MV-4-11 (cell line): ENCODE measurements at regions not wholly inside any gene's neighbourhood (a gene's known extent, or its start where the extent isn't known, plus 50 kb on each side); places are given as distances from the start of the nearest gene placed in this dataset.

Experiments
- DNase-seq: peaks from one replicate; lab custom pipeline; 2025; lab: John Stamatoyannopoulos, UW

GRCh38 chr12:25755136-25755970 is 202.3 kb upstream of the LMNTD1 start:
- no peak for DNase-seq

DNA sequence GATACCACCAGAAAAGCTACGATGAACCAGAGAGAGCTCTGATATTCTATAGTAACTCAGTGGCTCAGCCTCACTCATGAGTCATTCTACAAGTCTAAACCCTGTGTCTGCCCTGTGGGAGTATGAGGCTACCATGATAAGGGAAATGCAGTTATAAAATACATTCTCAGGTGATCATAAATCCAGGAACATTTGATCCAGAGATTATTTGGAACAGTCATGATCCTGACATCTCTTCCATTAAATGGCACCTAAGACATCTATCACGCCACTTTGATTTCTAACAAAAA is 202.6 kb upstream of the RASSF8 start:
- no peak for DNase-seq

- no peak for DNase-seq
Measured at GRCh38 chr12:25757037-25757665, 201.3 kb upstream of the RASSF8 start.

GRCh38 chr12:25759752-25760151 is 198.7 kb upstream of the RASSF8 start:
- DNase-seq = no peak

GRCh38 chr12:25761356-25761755 is 197.1 kb upstream of the RASSF8 start:
- no peak for DNase-seq

GRCh38 chr12:25764409-25764808 is 194.1 kb upstream of the RASSF8 start:
- no peak for DNase-seq

DNA sequence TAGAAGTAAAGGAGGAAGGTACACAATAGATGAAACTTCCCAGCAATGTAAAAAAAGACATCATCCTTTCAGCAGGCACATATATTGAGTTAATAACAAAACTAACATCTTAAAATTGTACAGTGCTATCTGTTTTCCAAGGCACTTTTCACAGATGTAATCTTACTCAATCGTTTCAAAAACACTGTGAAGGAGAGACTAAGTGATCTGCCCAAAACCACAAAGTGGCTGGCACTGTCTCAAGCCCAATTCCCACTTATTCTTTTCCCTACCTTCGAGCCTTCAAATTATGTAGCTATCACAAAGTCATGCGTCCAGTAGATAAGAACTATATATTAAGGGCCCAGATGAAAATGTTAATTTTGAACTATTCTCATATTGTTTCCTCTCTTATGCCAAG is 193.6 kb upstream of the RASSF8 start:
- no peak for DNase-seq

DNA sequence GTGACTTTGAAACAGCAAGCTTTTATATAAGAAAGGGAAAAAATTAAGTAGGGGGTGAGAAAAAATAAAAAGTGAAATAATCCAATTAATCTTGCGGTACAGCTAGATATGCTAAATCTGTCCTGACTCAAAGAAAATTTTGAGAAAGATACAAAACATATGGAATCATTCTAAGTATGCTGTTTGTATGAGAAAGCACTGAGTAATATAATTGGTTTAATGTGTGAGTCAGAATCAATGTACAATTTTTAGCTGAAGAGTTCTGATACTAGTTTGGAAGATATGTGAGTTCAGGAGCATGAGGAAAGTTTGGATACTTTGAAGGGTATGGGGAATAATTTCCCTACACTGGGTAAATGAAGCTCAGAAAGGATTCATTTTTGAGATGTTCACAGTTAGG is 190.9 kb upstream of the RASSF8 start:
- no peak for DNase-seq

- no peak for DNase-seq
Measured at GRCh38 chr12:25768151-25768550, 190.3 kb upstream of the RASSF8 start.

DNA sequence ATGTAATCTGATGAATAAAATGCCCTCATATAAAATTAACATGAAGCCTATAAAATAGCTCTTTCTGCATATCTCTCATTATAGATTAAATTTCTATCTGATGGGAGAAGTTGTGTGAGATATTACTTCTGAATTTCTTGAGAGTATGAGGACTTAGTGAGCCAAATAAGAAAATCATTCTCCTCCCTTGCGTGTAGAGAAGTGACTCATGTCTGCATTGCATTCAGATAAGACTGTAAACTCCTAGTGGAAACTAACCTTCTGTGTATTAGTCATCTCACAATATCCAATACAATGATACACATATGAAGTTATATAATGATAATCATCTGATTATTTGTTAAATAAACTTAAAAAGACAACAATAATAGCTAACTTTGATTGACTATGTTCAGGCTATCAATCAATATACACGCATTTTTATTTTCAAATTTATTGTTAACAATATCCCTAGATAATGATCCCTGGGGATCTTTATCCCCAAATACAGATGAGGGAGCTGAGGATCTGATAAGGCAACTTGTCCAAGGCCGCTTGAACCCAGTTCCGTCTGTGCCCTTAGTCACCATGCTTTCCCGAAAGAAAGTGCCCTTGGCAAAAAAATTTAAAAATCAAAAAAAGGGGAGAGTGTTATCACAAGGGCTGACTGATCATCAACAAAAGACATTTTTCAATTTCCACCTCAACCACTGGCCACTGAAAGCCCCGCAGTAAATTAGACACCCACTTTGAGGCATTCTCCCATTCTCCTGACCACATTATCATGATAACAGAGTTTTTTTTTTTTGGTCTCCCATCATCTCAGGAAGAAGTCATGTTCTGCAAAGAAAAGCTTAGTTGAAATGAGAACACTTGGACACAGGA is 189.2 kb upstream of the RASSF8 start:
- peak; percentile 40 for DNase-seq

DNA sequence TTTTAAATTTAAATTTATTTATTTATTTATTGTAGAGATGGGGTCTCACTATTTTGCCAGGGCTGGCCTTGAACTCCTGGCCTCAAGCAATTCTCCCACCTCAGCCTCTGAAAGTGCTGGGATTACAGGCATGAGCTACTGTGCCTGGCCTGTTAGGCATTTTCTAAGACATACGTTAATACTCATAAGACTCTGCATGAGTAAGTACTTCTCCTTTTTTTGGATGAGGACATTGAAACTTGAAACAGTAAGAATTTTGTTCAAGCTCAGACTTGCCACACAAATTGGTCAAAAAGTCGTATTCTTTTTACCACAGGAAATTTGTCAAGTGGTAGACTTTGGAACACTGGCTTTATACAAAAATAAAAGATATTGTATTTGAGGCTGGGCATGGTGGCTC is 187.4 kb upstream of the RASSF8 start:
- peak; percentile 98 for DNase-seq

DNA sequence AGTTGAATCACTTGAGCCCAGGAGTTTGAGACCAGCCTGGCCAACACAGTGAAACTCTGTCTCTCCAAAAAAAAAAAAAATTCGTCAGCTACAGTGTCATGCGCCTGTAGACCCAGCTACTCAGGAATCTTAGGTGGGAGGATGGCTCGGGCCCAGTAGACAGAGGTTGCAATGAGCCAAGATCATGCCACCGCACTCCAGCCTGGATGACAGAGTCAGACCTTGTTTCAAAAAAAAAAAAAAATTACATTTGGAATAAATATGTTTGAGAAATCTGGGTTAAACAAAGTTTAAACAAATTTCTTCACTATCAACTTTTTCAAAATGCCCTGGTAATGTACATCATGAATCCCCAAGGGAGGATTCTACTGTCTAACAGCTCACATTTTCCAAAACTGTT is 187.0 kb upstream of the RASSF8 start:
- DNase-seq = no peak

- DNase-seq = no peak
Measured at GRCh38 chr12:25775968-25776367, 182.5 kb upstream of the RASSF8 start.

DNA sequence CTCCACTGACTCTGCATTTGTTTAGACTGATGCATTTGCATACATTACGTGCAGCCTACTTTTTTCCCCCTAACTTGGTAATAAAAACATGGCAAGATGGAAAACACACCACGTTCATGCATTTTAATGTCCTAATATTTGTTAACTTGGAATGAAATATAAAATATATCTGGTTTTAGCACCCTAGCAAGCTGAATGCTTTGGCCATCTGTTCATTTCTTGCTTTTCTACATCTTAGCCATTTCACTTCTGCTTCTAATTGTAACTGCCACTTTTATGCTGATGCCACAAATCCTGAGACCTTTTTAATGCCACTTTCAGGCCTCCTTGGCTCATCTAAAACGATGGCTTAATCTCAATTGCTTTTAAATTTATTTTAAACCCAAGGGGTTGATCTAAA is 177.7 kb upstream of the RASSF8 start:
- peak; percentile 45 for DNase-seq

GRCh38 chr12:25781232-25781631 is 177.2 kb upstream of the RASSF8 start:
- no peak for DNase-seq

GRCh38 chr12:25783566-25783965 is 174.9 kb upstream of the RASSF8 start:
- no peak for DNase-seq

DNA sequence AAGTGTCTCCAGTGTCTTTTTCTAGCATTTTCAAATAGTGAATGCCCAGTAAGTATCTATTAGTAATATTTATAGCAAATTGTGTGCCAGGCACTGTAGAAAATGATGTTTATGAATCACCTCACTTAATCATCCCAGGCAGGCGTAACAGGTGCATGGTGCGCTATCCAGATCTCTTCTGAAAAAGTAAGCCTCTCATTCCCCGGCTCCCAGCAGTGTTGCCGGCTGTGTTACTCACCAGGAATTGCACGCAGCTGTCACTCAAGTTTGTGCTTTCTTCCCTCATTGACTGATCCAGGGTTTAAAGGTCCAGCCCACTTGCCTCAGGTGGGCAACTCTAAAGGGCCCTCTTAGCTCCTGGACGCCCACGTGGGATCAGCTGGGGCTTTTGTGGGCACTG is 173.8 kb upstream of the RASSF8 start:
- DNase-seq = no peak

DNA sequence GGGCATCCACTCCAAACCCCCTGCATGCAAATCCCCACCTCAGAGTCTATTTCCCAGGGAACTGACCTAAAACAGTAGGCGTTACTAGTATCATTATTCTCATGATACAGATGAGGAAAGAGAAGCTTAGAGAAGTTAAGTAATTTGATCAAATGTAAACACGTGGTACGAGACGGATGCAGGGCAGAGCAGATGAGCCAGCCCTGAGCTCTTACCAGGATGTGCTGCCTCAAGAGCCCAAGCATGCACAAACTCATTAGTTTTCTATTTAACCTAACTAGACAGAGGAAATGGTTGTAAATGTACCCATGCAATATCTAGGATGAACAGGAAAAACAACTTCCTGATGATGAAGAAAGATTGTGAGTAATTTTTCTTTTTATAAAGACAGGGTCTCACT is 173.3 kb upstream of the RASSF8 start:
- no peak for DNase-seq

GRCh38 chr12:25787701-25788100 is 170.8 kb upstream of the RASSF8 start:
- DNase-seq = no peak

GRCh38 chr12:25788707-25789442 is 169.6 kb upstream of the RASSF8 start:
- DNase-seq = no peak

GRCh38 chr12:25789541-25789944 is 168.9 kb upstream of the RASSF8 start:
- peak; percentile 36 for DNase-seq

DNA sequence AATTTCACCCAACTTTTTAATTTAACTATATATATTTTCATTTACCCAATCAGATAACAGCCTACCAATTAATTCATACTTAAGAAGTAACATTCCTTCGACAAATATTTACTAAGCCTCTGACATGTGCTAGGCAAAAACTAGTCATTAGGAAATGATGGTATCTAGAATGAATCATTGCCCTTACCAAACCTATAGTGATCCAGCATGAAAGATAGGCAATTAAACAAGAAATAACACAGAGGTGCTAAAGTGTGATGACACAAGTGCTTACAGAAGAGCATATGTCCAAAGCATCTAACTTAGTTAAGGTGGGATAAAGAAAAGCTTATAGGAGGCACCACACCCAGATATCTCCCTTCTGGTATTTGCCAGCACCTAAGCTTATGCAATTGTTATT is 166.5 kb upstream of the RASSF8 start:
- no peak for DNase-seq
